GM12891 (cell line): ENCODE measurements at regions not wholly inside any gene's neighbourhood (a gene's known extent, or its start where the extent isn't known, plus 50 kb on each side); places are given as distances from the start of the nearest gene placed in this dataset.

ENCODE experiments used
- POLR2A ChIP-seq: IDR thresholded peaks from 2 replicates; pipeline ENCODE4 v1.6.1; 2011; ENCODE audit warnings: low read depth, low read length, control low read depth
- POLR2AphosphoS5 ChIP-seq: IDR thresholded peaks from 2 replicates; pipeline ENCODE4 v1.6.1; 2011; ENCODE audit warnings: low read depth, low read length, control low read depth
- POU2F2 ChIP-seq: IDR thresholded peaks from 2 replicates; pipeline ENCODE4 v1.6.1; 2011; ENCODE audit warnings: low read depth, mild to moderate bottlenecking, control low read depth, low read length, moderate library complexity
- SPI1 ChIP-seq: IDR thresholded peaks from 2 replicates; pipeline ENCODE4 v1.6.1; 2011; ENCODE audit warnings: low read depth, low read length, control low read depth
- TAF1 ChIP-seq: IDR thresholded peaks from 2 replicates; pipeline ENCODE4 v1.6.1; 2011; ENCODE audit warnings: low read depth, low read length, control low read depth

GRCh38 chr6:94323853-94324252, 904.5 kb upstream of the EPHA7 start:
- no peak for TF ChIP-seq POLR2A
- TF ChIP-seq SPI1: no peak
- no peak for TF ChIP-seq POLR2AphosphoS5
- no peak for TF ChIP-seq TAF1
- no peak for TF ChIP-seq POU2F2
